IgD-negative memory B cell (primary cell): ENCODE measurements at regions not wholly inside any gene's neighbourhood (a gene's known extent, or its start where the extent isn't known, plus 50 kb on each side); places are given as distances from the start of the nearest gene placed in this dataset.
"Not testable (repeated sequence)": the region's sequence is repeated elsewhere in the genome, so short reads cannot be mapped to it uniquely, and the experiment has no call there.

ENCODE experiments used
- H3K27ac Mint-ChIP-seq, 3 donors: one replicate each; pipeline ENCODE4 v1.8.0; 2020 to 2022; ENCODE audit warnings: mild to moderate bottlenecking in 3 of 3, mixed read lengths in 3 of 3, moderate library complexity in 1 of 3
- H3K27me3 Mint-ChIP-seq: one replicate; pipeline ENCODE4 v1.8.0; 2021; ENCODE audit warnings: mixed read lengths
- H3K36me3 Mint-ChIP-seq: one replicate; pipeline ENCODE4 v1.8.0; 2020; ENCODE audit warnings: mild to moderate bottlenecking, mixed read lengths
- H3K4me1 Mint-ChIP-seq, 3 donors: one replicate each; pipeline ENCODE4 v1.8.0; 2020 to 2022; ENCODE audit warnings: mixed read lengths in 3 of 3, mild to moderate bottlenecking in 1 of 3
- H3K4me3 Mint-ChIP-seq, 4 donors: one replicate each; pipeline ENCODE4 v1.8.0; 2020 to 2022; ENCODE audit warnings: mild to moderate bottlenecking in 4 of 4, mixed read lengths in 4 of 4, moderate library complexity in 3 of 4
- H3K9me3 Mint-ChIP-seq, 3 donors: one replicate each; pipeline ENCODE4 v1.8.0; 2020 to 2021; ENCODE audit warnings: mixed read lengths in 3 of 3, mild to moderate bottlenecking in 1 of 3

DNA sequence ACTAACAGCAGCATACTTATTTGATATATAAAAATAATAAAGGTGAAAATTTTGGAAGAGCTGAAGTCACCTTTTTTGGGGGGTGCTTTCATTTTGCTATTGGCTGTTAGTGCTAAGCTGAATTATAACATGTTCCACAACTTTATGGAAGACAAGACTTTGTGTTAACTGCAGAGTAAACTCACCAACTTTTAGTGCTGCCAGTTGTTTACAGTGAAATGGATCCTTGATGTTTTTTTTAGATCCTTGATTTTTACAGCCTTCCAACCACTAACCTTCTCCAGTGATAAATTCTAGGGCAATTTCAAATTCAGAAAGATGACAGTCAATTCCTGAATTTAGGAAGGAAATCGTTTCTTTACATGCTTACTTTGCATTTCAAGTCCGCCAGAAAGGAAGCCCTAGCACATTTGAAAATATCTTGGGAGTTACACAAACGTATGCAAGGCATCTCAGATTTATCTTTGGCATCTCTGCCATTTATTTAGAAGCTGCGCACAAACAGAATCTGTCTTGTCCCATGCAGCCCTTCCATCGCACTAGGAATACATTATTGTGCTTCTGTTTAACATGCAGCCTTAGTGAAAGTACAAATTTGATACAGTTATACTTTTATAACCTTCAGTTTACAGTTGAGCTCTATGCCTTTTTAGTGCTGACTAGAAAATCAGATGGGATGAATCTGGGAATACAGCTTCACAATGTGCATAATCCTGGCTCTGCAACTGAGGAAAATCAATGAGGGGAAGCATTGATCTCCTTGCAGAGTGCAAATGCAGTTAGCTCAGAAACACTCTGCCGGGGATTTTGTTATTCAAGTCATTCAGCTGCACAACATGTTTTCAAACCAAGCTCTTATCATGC is 142.4 kb upstream of the ZNF608 start:
- Mint-ChIP-seq H3K36me3 (peaks cover 2% of the 10 kb centered on the region), H3K4me1 (peaks cover 0 to 3% (median 0%) of the 10 kb centered on the region in 3 donors), H3K4me3 (no peak overlapping the region), H3K9me3 (peaks cover 0 to 1% (median 0%) of the 10 kb centered on the region in 3 donors), H3K27me3 (no peaks in the 10 kb centered on the region), H3K27ac (no peak overlapping the region)

DNA sequence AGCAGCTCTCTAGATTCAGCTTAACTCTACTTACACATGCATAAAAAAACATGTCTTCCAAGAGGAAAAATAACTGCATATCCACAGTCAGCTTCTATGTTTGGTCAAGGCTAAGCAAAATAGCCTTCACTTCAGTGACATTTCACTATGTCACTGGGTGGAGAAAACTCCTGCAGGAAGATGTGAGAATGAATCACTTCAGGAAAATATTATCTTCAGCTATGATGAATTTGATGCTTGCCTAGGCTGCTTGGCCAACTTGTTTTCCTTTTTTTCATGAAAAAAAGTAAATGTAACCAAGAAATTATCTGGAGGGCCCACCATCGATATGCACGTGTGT is 143.0 kb upstream of the ZNF608 start:
- Mint-ChIP-seq H3K36me3 (peaks cover 2% of the 10 kb centered on the region), H3K27ac (no peak overlapping the region), H3K9me3 (peaks cover 0 to 1% (median 0%) of the 10 kb centered on the region in 3 donors), H3K4me3 (no peak overlapping the region), H3K27me3 (no peaks in the 10 kb centered on the region), H3K4me1 (peaks cover 0 to 3% (median 0%) of the 10 kb centered on the region in 3 donors)

DNA sequence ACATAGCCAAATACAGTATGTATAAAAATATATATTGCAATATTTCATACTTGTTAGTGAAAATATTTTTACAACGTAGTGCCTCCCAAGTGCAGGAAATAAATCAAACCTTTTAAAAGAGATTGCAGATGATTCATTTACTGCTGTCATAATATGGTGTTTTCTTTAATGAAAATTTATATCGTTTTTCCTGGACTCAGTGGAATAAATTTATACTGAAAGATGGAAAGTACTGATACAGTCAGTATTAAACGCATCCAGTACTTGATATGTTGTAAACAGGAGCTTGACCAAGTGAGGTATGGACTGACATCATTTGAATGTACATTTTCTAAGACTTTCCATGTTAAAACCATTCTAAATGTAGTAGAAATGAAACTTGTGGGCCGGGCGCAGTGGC is 143.4 kb upstream of the ZNF608 start:
- Mint-ChIP-seq H3K9me3 (peaks cover 0 to 1% (median 0%) of the 10 kb centered on the region in 3 donors), H3K36me3 (peaks cover 2% of the 10 kb centered on the region), H3K4me1 (peaks cover 0 to 3% (median 0%) of the 10 kb centered on the region in 3 donors), H3K27me3 (no peaks in the 10 kb centered on the region), H3K4me3 (no peak overlapping the region), H3K27ac (no peak overlapping the region)

DNA sequence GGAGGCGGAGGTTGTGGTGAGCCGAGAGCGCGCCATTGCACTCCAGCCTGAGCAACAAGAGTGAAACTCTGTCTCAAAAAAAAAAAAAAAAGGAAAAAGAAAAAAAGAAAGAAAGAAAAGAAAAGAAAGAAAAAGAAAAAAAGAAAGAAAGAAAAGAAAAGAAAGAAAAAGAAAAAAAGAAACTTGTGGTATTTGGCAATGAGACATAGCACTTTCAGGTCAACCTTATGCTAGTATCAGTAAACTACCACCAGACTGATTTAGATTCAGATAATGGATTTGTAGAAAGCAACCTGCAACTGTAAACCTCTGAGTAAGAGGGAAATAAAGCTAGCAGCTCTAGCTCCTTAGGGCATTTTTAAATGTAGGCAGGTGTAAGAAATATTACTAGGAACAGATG is 144.0 kb upstream of the ZNF608 start:
- H3K4me1 Mint-ChIP-seq, H3K9me3 Mint-ChIP-seq, H3K36me3 Mint-ChIP-seq, H3K4me3 Mint-ChIP-seq, H3K27ac Mint-ChIP-seq, H3K27me3 Mint-ChIP-seq: not testable (repeated sequence)

DNA sequence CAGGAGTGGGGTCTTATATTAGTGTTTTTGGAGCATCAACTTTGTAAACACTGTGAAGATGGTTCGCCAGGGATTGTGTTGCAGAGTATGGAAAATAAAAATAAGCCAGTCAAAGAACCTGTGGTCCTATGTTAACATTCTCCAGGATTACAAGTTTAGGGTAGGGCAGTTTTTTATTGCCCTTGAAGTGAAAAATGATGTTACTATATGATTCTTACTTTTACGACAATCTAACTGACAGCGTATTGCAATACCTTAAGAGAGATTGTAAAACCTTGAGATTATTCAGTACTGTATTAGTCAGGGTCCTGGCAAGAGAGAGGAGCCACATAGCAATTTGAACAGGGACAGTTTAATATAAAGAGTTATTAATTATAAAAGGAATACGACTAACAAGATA is 144.7 kb upstream of the ZNF608 start:
- no peaks in the 10 kb centered on the region for H3K27me3 Mint-ChIP-seq
- peaks cover 2% of the 10 kb centered on the region for H3K36me3 Mint-ChIP-seq
- peaks cover 0 to 3% (median 0%) of the 10 kb centered on the region in 3 donors for H3K4me1 Mint-ChIP-seq
- H3K9me3 Mint-ChIP-seq, result peaks cover 0 to 1% (median 0%) of the 10 kb centered on the region in 3 donors
- no peak overlapping the region for H3K27ac Mint-ChIP-seq
- no peak overlapping the region for H3K4me3 Mint-ChIP-seq

DNA sequence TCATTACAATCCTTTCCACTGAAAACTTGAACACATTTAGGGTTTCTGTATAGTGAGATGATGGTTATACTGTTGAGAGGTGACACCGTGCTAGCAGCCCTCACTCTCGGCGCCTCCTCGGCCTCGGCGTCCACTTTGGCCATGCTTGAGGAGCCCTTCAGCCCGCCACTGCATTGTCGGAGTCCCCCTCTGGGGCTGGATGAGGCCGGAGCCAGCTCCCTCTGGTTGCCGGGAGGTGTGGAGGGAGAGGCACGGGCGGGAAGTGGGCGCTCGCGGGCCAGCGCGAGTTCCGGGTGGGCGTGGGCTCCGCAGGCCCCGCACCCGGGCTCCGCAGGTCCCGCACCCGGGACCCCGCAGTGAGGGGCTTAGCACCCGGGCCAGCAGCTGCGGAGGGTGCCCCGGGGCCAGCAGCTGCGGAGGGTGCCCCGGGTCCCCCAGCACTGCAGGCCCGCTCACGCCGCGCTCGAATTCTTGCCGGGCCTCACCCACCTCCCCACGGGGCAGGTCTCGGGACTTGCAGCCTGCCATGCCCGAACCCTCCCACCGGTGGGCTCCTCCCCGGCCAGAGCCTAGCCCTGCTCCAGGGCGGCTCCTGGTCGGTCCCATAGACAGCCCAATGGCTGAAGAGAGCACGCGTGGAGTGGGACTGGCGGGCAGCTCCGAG is 145.9 kb upstream of the ZNF608 start:
- no peak overlapping the region for H3K27ac Mint-ChIP-seq
- no peak overlapping the region for H3K4me3 Mint-ChIP-seq
- peaks cover 0 to 1% (median 0%) of the 10 kb centered on the region in 3 donors for H3K4me1 Mint-ChIP-seq
- H3K36me3 Mint-ChIP-seq, result peaks cover 2% of the 10 kb centered on the region
- no peaks in the 10 kb centered on the region for H3K27me3 Mint-ChIP-seq
- peaks cover 0 to 1% (median 0%) of the 10 kb centered on the region in 3 donors for H3K9me3 Mint-ChIP-seq

DNA sequence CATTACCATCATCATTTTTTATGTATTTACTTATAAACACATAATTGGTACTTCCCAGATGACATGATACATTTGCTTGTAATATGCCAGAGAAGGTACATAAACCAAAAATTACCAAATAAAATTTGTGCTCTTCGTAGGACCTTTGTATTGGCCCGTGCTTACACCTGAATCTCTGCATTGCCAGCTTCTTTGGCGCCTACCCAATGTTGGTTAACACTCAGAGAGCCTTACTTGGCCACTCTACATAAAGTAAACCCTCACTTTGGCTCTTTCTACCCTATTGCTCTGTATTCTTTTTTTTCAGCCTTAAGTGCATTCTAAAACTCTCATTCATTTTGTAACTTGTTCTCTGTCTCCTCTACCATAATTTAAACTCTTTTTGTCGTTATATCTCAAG is 148.1 kb upstream of the ZNF608 start:
- Mint-ChIP-seq H3K36me3 (peaks cover 2% of the 10 kb centered on the region), H3K4me1 (peaks cover 0 to 1% (median 0%) of the 10 kb centered on the region in 3 donors), H3K9me3 (peaks cover 0 to 1% (median 0%) of the 10 kb centered on the region in 3 donors), H3K27ac (no peak overlapping the region), H3K4me3 (no peak overlapping the region), H3K27me3 (no peaks in the 10 kb centered on the region)

DNA sequence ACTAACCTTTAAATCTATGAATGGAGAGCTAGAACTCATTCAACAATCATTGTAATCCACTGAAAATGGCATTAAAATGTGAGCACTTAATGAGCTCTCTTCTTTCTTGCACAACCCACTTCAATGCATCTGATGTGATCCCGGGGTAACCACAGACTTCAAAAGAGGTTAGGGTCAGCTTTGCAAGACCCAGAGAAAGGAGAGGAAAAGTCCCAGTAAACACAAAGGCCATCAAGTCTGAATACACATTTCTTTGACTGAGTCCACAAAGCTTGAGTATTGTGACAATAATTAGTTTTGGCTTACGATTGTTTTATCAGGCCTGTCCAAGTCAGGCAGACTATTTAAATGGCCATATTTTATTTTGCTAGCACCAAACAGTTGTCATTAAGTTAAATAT is 148.8 kb upstream of the ZNF608 start:
- Mint-ChIP-seq H3K4me1 (peaks cover 0 to 1% (median 0%) of the 10 kb centered on the region in 3 donors), H3K9me3 (peaks cover 0 to 1% (median 0%) of the 10 kb centered on the region in 3 donors), H3K36me3 (peaks cover 2% of the 10 kb centered on the region), H3K27me3 (no peaks in the 10 kb centered on the region), H3K4me3 (no peak overlapping the region), H3K27ac (no peak overlapping the region)

DNA sequence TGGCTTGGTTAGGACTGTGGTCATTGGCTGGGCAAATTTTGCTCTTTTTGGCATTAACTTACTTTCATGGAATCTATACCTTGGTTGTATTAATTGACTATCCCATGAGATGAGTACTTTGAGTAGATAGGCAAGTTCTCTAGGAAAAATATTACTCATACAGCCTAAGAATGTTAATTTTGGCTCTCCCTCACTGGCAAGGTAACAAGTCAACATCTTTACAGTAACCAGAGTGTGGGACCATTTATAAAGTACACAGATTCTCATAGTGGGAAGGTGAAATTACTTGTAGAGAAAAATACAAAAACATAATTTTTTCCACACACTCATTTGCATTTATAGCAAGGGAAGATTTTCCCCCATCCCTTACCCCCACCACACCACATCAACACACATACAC is 154.6 kb upstream of the ZNF608 start:
- H3K27me3 Mint-ChIP-seq, result no peaks in the 10 kb centered on the region
- no peaks in the 10 kb centered on the region for H3K36me3 Mint-ChIP-seq
- H3K4me1 Mint-ChIP-seq, result peaks cover 18 to 28% (median 19%) of the 10 kb centered on the region in 3 donors
- no peak overlapping the region for H3K27ac Mint-ChIP-seq
- no peak overlapping the region for H3K4me3 Mint-ChIP-seq
- no peaks in the 10 kb centered on the region for H3K9me3 Mint-ChIP-seq

DNA sequence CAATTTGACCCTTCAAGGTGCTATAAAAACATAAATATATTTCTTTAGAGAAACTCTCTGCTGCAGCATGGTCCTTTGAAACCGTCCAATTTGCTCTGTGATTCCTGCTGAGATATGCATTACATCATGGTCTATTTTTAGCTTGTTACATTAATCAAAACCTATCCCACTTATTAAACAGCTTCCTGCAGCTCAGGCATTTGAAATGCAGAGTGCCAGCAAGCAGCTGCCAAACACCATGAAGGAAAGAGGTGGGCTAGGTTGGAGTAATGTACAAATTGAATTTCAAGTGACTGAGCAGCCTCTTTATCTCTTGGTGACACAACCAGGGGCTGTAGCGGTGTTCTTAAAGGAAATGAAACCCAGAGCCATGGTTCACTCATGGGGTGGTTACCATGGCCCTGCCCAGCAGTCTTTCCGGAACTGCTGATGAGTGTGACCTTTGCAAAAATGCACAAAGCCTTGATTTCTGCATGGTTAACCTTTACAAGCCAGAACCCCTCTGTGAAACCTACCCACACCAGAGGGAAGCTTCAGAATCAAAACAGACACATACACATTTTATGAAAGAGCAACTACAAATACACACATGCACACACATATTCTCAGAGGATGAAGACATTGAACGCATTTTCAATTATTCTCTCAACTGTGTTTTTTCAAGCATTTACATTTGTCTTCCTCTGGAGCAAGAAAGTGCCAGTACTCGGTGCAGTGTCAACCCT is 155.8 kb upstream of the ZNF608 start:
- H3K4me3 Mint-ChIP-seq, result peak overlapping the region in 3 of 4 donors; percentile 35 to 89 (median 76)
- no peaks in the 10 kb centered on the region for H3K9me3 Mint-ChIP-seq
- peaks cover 18 to 33% (median 23%) of the 10 kb centered on the region in 3 donors for H3K4me1 Mint-ChIP-seq
- no peaks in the 10 kb centered on the region for H3K36me3 Mint-ChIP-seq
- no peaks in the 10 kb centered on the region for H3K27me3 Mint-ChIP-seq
- peak overlapping the region in 2 of 3 donors; percentile 58 to 71 for H3K27ac Mint-ChIP-seq

DNA sequence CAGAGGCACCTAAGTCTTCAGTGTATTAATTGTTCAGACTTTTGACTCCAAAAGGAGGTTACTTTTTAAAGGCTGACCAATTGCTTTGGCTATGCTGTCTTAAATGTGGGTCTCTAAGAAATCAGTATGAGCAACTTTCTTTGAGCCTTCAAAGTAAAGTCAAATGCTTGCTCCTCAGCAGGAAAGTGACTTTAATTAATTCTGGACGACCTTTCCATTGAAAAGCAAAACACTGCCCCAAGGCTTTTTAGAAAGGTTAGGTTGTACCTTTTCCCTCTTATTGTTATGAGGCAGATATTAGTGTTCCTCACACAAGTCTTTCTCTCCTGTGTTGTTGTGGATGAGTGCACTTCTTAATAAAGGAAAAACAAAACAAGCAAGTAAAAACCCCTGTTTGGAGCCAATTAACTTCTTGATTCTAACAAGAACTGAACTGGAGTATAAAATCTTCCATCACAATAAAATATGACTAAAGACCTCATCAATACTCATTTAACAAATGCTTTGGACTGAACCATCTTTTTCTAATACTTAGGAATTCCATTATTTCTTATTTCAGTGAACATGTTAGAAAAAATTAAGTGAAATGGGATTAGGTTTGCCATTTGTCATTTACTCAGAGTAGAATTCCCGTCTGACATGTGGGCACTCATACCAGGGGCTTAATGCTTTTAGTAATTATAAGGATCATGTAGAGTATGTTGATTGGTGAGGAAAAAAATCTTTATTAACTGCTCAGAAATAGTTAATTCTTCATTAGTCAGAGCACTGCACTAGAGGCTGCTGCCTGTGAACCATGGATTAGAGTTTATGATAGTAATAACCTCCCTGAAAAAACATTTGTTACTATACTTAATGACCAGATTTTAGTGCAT is 159.1 kb upstream of the ZNF608 start:
- no peak overlapping the region for H3K27ac Mint-ChIP-seq
- H3K4me1 Mint-ChIP-seq, result peaks cover 23 to 31% (median 24%) of the 10 kb centered on the region in 3 donors
- H3K36me3 Mint-ChIP-seq, result no peaks in the 10 kb centered on the region
- no peaks in the 10 kb centered on the region for H3K27me3 Mint-ChIP-seq
- H3K4me3 Mint-ChIP-seq, result no peak overlapping the region
- H3K9me3 Mint-ChIP-seq, result no peaks in the 10 kb centered on the region

DNA sequence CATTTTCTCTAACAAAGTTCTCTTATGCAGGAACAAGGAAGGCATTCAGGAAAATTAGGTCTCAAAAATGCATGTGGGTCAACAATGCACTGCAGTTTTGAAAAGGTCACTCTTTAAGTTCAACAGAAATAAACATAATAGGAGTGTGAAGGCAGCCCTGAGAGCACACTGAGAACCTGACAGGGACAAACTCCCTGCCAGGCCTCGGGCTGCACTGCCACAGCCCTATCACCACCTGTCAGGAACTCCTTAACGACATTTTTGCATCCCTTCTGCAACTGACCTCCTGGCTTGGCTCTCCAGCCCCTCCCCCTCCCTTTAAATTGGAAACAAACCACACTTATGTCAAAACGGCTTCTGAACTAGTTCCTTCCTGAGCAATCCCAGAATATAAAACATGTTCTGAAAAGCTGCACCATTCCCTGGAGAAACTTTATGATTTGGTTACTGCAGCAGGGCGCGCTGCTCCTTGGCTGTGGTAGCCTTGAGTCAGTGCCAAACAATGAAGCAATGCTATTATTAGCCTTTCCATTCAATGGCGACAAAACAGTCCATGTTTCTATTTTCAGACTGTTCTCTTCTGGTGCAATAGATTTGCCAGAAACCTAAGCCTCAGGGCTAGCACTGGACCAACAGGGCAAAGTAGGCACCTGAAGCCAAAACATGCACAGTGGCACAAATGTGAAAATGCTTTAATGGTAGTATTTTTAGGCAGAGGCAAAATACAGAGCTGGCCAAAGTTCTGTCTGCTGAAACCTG is 160.1 kb upstream of the ZNF608 start:
- Mint-ChIP-seq H3K36me3 (no peaks in the 10 kb centered on the region), H3K4me3 (peak overlapping the region in 1 of 4 donors; percentile 30), H3K9me3 (no peaks in the 10 kb centered on the region), H3K4me1 (peaks cover 23 to 26% (median 24%) of the 10 kb centered on the region in 3 donors), H3K27me3 (no peaks in the 10 kb centered on the region), H3K27ac (no peak overlapping the region)

DNA sequence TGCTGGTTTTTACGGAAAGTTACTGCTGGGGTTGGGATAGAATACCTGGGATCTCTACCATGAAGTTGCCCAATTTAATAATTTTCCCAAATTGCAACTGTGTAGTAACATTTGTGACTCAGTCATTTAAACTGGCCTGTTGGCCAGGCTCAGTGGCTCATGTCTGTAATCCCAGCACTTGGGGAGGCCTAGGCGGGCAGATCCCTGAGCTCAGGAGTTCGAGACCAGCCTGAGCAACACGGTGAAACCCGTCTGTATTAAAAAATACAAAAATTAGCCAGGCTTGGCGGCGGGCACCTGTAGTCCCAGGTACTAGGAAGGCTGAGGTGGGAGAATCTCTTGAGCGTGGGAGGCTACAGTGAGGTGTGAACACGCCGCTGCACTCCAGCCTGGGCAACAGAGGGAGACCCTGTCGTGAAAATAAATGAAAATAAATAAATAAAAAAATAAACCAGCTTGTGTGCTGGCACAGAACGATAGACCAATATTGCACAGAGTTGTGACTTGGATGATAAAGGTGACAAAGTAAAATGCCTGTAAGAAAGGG is 160.7 kb upstream of the ZNF608 start:
- Mint-ChIP-seq H3K4me3 (no peak overlapping the region), H3K27me3 (no peaks in the 10 kb centered on the region), H3K27ac (no peak overlapping the region), H3K36me3 (no peaks in the 10 kb centered on the region), H3K4me1 (peaks cover 17 to 25% (median 18%) of the 10 kb centered on the region in 3 donors), H3K9me3 (no peaks in the 10 kb centered on the region)
